DOHH2 (cell line): ENCODE measurements at regions not wholly inside any gene's neighbourhood (a gene's known extent, or its start where the extent isn't known, plus 50 kb on each side); places are given as distances from the start of the nearest gene placed in this dataset.
"Not testable (repeated sequence)": the region's sequence is repeated elsewhere in the genome, so short reads cannot be mapped to it uniquely, and the experiment has no call there.

ENCODE experiments used
- H3F3A ChIP-seq: fragments of 200-600 bp; sonication (generic), shearing (Covaris generic); 2 replicates; pipeline ENCODE4 v1.6.0; 2016; ENCODE audit warnings: antibody characterized with exemption, mild to moderate bottlenecking; ENCODE audit not compliant: control insufficient read depth, insufficient read depth
- H3K27ac ChIP-seq: fragments of 200-600 bp; sonication (generic); 2 replicates; pipeline ENCODE4 v1.5.1; 2014; ENCODE audit warnings: low read depth, mild to moderate bottlenecking, low read length, moderate library complexity
- H3K27me3 ChIP-seq: fragments of 200-600 bp; sonication (generic); 2 replicates; pipeline ENCODE4 v1.6.1; 2014; ENCODE audit warnings: mild to moderate bottlenecking, low read length, mixed read lengths; ENCODE audit not compliant: control insufficient read depth
- H3K36me3 ChIP-seq: fragments of 200-600 bp; sonication (generic); 2 replicates; pipeline ENCODE4 v1.6.1; 2014; ENCODE audit warnings: mild to moderate bottlenecking, low read length, moderate library complexity, mixed read lengths; ENCODE audit not compliant: control insufficient read depth
- H3K4me1 ChIP-seq: fragments of 200-600 bp; sonication (generic); 2 replicates; pipeline ENCODE4 v1.6.1; 2014; ENCODE audit warnings: mild to moderate bottlenecking, low read length, mixed read lengths; ENCODE audit not compliant: control insufficient read depth
- H3K4me2 ChIP-seq: fragments of 200-600 bp; sonication (generic); 2 replicates; pipeline ENCODE4 v1.6.0; 2014; ENCODE audit warnings: mild to moderate bottlenecking, low read length, moderate library complexity
- H3K4me3 ChIP-seq: fragments of 200-600 bp; sonication (generic); 2 replicates; pipeline ENCODE4 v1.5.1; 2014; ENCODE audit warnings: mild to moderate bottlenecking, low read length, mixed read lengths
- H3K79me2 ChIP-seq: fragments of 200-600 bp; sonication (generic); 2 replicates; pipeline ENCODE4 v1.6.1; 2014; ENCODE audit warnings: mild to moderate bottlenecking, low read length, mixed read lengths; ENCODE audit not compliant: control insufficient read depth
- H3K9me2 ChIP-seq: fragments of 200-600 bp; sonication (generic); replicated peaks from 2 replicates; pipeline ENCODE4 v1.6.1; 2014; ENCODE audit warnings: mild to moderate bottlenecking, low read length, mixed read lengths; ENCODE audit not compliant: control insufficient read depth
- H3K9me3 ChIP-seq: fragments of 200-600 bp; sonication (generic); 2 replicates; pipeline ENCODE4 v1.6.1; 2014; ENCODE audit warnings: antibody characterized with exemption, low read length, mixed read lengths; ENCODE audit not compliant: control insufficient read depth, insufficient read depth
- H4K20me1 ChIP-seq: fragments of 200-600 bp; sonication (generic); 2 replicates; pipeline ENCODE4 v1.6.0; 2014; ENCODE audit warnings: low read depth, mild to moderate bottlenecking, antibody characterized with exemption, low read length, moderate library complexity; ENCODE audit not compliant: control insufficient read depth, insufficient read depth
- EZH2phosphoT487 ChIP-seq: fragments of 200-600 bp; sonication (generic); IDR thresholded peaks from 2 replicates; pipeline ENCODE4 v1.6.1; 2017; ENCODE audit warnings: borderline replicate concordance, mild to moderate bottlenecking, antibody characterized with exemption, low read length, moderate library complexity, mixed read lengths
- TF ChIP-seq, protein P1 (sequence below): fragments of 200-600 bp; sonication (generic); IDR thresholded peaks from one replicate; pipeline ENCODE4 v1.5.1; 2014; ENCODE audit warnings: antibody characterized with exemption, mild to moderate bottlenecking, low read depth, low read length; ENCODE audit not compliant: poor library complexity, severe bottlenecking

DNA sequence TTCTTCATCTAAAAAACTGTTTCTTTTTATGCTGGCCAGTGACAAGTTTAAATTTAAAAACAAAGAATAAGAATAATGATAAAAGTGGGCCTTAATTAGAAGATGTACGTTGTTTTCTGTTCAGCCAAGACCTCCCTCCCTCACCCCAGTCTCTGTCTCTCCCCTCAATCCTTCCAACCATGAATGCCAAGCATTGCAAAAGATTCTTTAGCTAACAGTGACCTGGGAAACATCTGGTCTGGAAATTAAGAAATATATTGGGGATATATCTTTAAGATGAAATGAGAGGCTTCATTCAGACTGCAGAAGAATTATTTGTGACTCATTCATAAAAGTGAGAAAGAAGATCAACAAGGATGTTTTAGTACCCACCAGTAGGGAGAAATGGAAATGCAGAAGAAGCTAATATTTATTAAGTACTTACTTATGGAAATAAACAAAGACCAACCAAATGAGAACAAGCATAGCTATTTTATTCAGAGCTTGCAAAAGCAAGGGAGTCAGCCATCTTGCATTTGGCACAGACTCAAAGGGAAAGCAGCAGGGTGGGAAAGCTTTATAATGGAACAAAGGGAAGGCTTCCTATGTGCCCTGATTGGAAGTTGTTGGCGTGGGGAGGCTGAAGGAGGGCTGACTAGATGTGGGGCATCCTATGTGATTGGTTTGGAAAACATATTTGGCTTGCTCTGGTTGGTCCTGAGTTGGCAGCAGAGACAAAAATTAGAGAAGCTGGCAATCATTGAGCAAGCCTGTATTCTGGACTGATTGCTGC lies 595.4 kb upstream of the GHITM start:
- no peaks in the 10 kb centered on the region for H3K79me2 ChIP-seq
- no peaks in the 10 kb centered on the region for H3K36me3 ChIP-seq
- H3K4me1 ChIP-seq = no peaks in the 10 kb centered on the region
- no peaks in the 10 kb centered on the region for H3F3A ChIP-seq
- no peaks in the 10 kb centered on the region for H3K9me3 ChIP-seq
- no peaks in the 10 kb centered on the region for H3K27me3 ChIP-seq
- H3K27ac ChIP-seq = no peak overlapping the region
- no peak overlapping the region for H3K4me3 ChIP-seq
- H3K4me2 ChIP-seq = no peak overlapping the region
- H3K9me2 ChIP-seq = no peaks in the 10 kb centered on the region
- H4K20me1 ChIP-seq = no peaks in the 10 kb centered on the region
- no peak for TF ChIP-seq EZH2phosphoT487
- TF ChIP-seq, protein P1, sequence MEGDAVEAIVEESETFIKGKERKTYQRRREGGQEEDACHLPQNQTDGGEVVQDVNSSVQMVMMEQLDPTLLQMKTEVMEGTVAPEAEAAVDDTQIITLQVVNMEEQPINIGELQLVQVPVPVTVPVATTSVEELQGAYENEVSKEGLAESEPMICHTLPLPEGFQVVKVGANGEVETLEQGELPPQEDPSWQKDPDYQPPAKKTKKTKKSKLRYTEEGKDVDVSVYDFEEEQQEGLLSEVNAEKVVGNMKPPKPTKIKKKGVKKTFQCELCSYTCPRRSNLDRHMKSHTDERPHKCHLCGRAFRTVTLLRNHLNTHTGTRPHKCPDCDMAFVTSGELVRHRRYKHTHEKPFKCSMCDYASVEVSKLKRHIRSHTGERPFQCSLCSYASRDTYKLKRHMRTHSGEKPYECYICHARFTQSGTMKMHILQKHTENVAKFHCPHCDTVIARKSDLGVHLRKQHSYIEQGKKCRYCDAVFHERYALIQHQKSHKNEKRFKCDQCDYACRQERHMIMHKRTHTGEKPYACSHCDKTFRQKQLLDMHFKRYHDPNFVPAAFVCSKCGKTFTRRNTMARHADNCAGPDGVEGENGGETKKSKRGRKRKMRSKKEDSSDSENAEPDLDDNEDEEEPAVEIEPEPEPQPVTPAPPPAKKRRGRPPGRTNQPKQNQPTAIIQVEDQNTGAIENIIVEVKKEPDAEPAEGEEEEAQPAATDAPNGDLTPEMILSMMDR = no peak

DNA sequence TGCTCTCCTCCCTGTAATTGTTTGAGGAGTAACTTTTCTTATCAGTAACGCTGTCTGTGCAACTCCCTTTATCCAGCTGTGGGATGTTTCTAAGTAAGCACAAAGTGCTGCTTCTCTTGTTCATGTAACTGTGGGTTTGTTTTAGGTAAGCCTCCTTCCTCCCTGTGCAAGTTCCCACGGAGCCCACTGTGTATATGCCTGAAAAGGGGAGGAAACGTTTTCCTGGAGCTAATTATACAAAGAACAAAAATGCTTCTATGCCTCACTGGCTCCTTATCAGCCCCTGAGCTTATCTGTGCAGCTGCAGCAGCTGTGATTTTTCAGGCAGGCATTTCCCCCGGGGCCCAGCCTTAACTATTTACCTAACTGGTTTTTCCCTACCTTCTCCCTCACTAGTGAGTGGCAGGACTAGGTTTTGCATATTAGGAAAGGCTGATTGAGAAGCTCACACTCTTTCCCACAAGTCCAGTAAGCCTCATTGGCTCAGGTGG lies 593.4 kb upstream of the GHITM start:
- Histone ChIP-seq H3K9me2 (no peaks in the 10 kb centered on the region), H3K4me3 (no peak overlapping the region), H3K4me1 (no peaks in the 10 kb centered on the region), H3K27me3 (no peaks in the 10 kb centered on the region), H3K27ac (no peak overlapping the region), H3F3A (no peaks in the 10 kb centered on the region), H3K36me3 (no peaks in the 10 kb centered on the region), H3K4me2 (no peak overlapping the region), H3K79me2 (no peaks in the 10 kb centered on the region), H4K20me1 (no peaks in the 10 kb centered on the region), H3K9me3 (no peaks in the 10 kb centered on the region)
- TF ChIP-seq, protein P1 = no peak

- not testable (repeated sequence) for H3K9me3 ChIP-seq, H3K9me2 ChIP-seq, H3K27me3 ChIP-seq, H3K4me3 ChIP-seq, H3K36me3 ChIP-seq, H3K4me2 ChIP-seq, H3K79me2 ChIP-seq, H3K4me1 ChIP-seq, H3K27ac ChIP-seq, H3F3A ChIP-seq, H4K20me1 ChIP-seq
Observed at GRCh38 chr10:83551190-83551589, 588.1 kb upstream of the GHITM start.

- Histone ChIP-seq H4K20me1 (no peaks in the 10 kb centered on the region), H3K4me2 (no peak overlapping the region), H3K27me3 (no peaks in the 10 kb centered on the region), H3K4me3 (no peak overlapping the region), H3K9me2 (no peaks in the 10 kb centered on the region), H3K36me3 (no peaks in the 10 kb centered on the region), H3K9me3 (no peaks in the 10 kb centered on the region), H3K4me1 (no peaks in the 10 kb centered on the region), H3K79me2 (no peaks in the 10 kb centered on the region), H3K27ac (no peak overlapping the region), H3F3A (no peaks in the 10 kb centered on the region)
- TF ChIP-seq, protein P1 = no peak
- TF ChIP-seq EZH2phosphoT487 = no peak
Observed at GRCh38 chr10:83553366-83553765, 585.9 kb upstream of the GHITM start.
